Activated CD4-positive, alpha-beta T cell treated with anti-CD3 and anti-CD28 coated beads for 48 hours (primary cell): ENCODE measurements at regions not wholly inside any gene's neighbourhood (a gene's known extent, or its start where the extent isn't known, plus 50 kb on each side); places are given as distances from the start of the nearest gene placed in this dataset.
"Not testable (repeated sequence)": the region's sequence is repeated elsewhere in the genome, so short reads cannot be mapped to it uniquely, and the experiment has no call there.

Source experiments
- DNase-seq: peaks from one replicate; pipeline ENCODE4 v3.0.0-alpha.2; 2020

GRCh38 chr20:5696011-5696559 is 54.1 kb upstream of the SHLD1 start:
- no peak for DNase-seq

- DNase-seq, result no peak
These were observed 58.1 kb upstream of the SHLD1 start for GRCh38 chr20:5691918-5692618.

GRCh38 chr20:5689463-5689862 is 60.7 kb upstream of the SHLD1 start:
- no peak for DNase-seq

GRCh38 chr20:5688431-5688972 is 61.7 kb upstream of the SHLD1 start:
- DNase-seq, result no peak

- DNase-seq, result no peak
These were observed 62.3 kb upstream of the SHLD1 start for GRCh38 chr20:5687884-5688283.

GRCh38 chr20:5686384-5687105 is 63.7 kb upstream of the SHLD1 start:
- DNase-seq, result no peak

GRCh38 chr20:5682556-5682955 is 67.6 kb upstream of the SHLD1 start:
- DNase-seq, result not testable (repeated sequence)

- DNase-seq, result no peak
These were observed 69.4 kb upstream of the GPCPD1 start for GRCh38 chr20:5680192-5680591.

GRCh38 chr20:5678777-5679176 is 68.0 kb upstream of the GPCPD1 start:
- DNase-seq, result no peak

GRCh38 chr20:5677944-5678343 is 67.1 kb upstream of the GPCPD1 start:
- not testable (repeated sequence) for DNase-seq

- DNase-seq, result no peak
These were observed 66.6 kb upstream of the GPCPD1 start for GRCh38 chr20:5677389-5677788.

- DNase-seq, result no peak
These were observed 64.6 kb upstream of the GPCPD1 start for GRCh38 chr20:5675103-5676091.

- peak; percentile 48 for DNase-seq
These were observed 63.4 kb upstream of the GPCPD1 start for GRCh38 chr20:5674176-5674660.

- DNase-seq, result no peak
These were observed 60.1 kb upstream of the GPCPD1 start for GRCh38 chr20:5670874-5671273.

- no peak for DNase-seq
These were observed 59.3 kb upstream of the GPCPD1 start for GRCh38 chr20:5670036-5670536.

GRCh38 chr20:5668529-5668868 is 57.7 kb upstream of the GPCPD1 start:
- no peak for DNase-seq

GRCh38 chr20:5667705-5668528 is 57.1 kb upstream of the GPCPD1 start:
- DNase-seq, result no peak

GRCh38 chr20:5665417-5665816 is 54.6 kb upstream of the GPCPD1 start:
- DNase-seq, result no peak

GRCh38 chr20:5663396-5663795 is 52.6 kb upstream of the GPCPD1 start:
- DNase-seq, result no peak

- DNase-seq, result no peak
These were observed 52.0 kb upstream of the GPCPD1 start for GRCh38 chr20:5662769-5663168.

- DNase-seq, result not testable (repeated sequence)
These were observed 50.0 kb upstream of the GPCPD1 start for GRCh38 chr20:5660756-5661155.
